Duodenal mucosa (tissue), 2 donors: ENCODE measurements at regions not wholly inside any gene's neighbourhood (a gene's known extent, or its start where the extent isn't known, plus 50 kb on each side); places are given as distances from the start of the nearest gene placed in this dataset.

Experiments used
- H3K27ac ChIP-seq: one replicate; pipeline ENCODE4 v1.7.0; 2013; ENCODE audit warnings: low read depth, low read length
- H3K27me3 ChIP-seq, 2 donors: one replicate each; pipeline ENCODE4 v1.7.0; 2013; ENCODE audit warnings: low read length in 2 of 2, control low read depth in 1 of 2; ENCODE audit not compliant: insufficient read depth in 2 of 2, control insufficient read depth in 1 of 2
- H3K36me3 ChIP-seq, 2 donors: one replicate each; pipeline ENCODE4 v1.7.0; 2013; ENCODE audit warnings: low read length in 2 of 2, control low read depth in 1 of 2; ENCODE audit not compliant: insufficient read depth in 2 of 2, control insufficient read depth in 1 of 2
- H3K4me1 ChIP-seq, 2 donors: one replicate each; pipeline ENCODE4 v1.7.0; 2013; ENCODE audit warnings: low read length in 2 of 2, control low read depth in 1 of 2; ENCODE audit not compliant: insufficient read depth in 2 of 2, control insufficient read depth in 1 of 2
- H3K4me3 ChIP-seq, 2 donors: one replicate each; pipeline ENCODE4 v1.7.0; 2013; ENCODE audit warnings: low read length in 2 of 2, low read depth in 1 of 2
- H3K9ac ChIP-seq, 2 donors: one replicate each; pipeline ENCODE4 v1.7.0; 2013; ENCODE audit warnings: low read length in 2 of 2, low read depth in 1 of 2
- H3K9me3 ChIP-seq, 2 donors: one replicate each; pipeline ENCODE4 v1.7.0; 2013; ENCODE audit warnings: low read length in 2 of 2, control low read depth in 1 of 2; ENCODE audit not compliant: control insufficient read depth in 1 of 2

DNA sequence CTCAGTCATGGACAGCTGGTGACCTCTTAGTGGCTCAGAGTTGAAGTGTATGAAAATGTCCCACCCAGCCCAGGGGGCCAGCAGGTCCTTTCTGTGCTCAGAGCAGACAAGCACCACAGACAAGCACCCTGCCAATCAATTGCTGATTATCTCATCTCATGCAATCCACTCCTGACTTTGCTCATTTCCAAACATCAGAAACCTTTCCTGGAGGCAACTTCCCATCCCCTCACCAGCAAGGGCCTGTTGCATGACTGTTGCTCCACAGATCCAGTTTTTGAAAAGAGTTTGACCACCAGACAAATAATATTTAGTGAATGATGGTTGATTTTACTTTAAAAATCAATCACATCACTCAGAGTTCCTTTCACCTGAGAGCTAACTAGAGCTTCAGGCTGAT is 397.3 kb upstream of the KLF4 start:
- no peak overlapping the region for H3K27ac ChIP-seq
- H3K4me3 ChIP-seq = no peak overlapping the region
- H3K36me3 ChIP-seq = no peaks in the 10 kb centered on the region
- peaks cover 9 to 10% of the 10 kb centered on the region in 2 donors for H3K4me1 ChIP-seq
- no peaks in the 10 kb centered on the region for H3K27me3 ChIP-seq
- H3K9ac ChIP-seq = no peak overlapping the region
- H3K9me3 ChIP-seq = no peaks in the 10 kb centered on the region

DNA sequence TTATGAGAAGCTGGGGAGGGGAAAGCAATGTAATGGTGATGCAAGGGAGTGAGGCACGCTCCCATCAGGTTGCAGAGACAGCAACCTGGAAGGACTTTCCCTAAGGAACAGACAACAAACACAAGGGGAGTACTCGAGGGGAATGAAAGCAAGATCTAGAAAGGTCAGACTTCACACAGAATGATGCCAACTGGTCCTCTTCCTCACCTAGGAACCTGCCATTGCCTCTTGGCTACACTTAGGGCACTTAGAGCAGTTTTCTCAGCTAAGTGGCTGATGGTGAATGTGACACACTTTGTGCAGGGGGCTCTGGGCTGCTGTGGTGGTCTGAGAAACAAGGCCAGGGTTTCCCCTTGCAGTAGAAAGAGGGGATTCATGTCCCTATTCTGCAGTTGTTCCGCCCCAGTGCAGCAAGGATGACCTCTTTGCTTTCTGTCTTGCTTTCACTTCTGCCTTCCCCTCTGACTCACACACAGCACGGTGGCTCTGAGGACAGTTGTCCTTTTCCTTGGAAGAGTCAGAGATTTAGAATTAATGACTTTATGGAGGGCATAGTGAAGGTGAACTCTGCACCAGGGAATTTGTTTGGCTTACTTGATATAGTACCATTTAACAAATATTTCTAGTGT is 394.0 kb upstream of the KLF4 start:
- Histone ChIP-seq H3K9me3 (no peaks in the 10 kb centered on the region), H3K4me3 (peak overlapping the region in 1 of 2 donors; percentile 32), H3K4me1 (peaks cover 9 to 10% of the 10 kb centered on the region in 2 donors), H3K27ac (no peak overlapping the region), H3K9ac (no peak overlapping the region), H3K36me3 (no peaks in the 10 kb centered on the region), H3K27me3 (no peaks in the 10 kb centered on the region)

DNA sequence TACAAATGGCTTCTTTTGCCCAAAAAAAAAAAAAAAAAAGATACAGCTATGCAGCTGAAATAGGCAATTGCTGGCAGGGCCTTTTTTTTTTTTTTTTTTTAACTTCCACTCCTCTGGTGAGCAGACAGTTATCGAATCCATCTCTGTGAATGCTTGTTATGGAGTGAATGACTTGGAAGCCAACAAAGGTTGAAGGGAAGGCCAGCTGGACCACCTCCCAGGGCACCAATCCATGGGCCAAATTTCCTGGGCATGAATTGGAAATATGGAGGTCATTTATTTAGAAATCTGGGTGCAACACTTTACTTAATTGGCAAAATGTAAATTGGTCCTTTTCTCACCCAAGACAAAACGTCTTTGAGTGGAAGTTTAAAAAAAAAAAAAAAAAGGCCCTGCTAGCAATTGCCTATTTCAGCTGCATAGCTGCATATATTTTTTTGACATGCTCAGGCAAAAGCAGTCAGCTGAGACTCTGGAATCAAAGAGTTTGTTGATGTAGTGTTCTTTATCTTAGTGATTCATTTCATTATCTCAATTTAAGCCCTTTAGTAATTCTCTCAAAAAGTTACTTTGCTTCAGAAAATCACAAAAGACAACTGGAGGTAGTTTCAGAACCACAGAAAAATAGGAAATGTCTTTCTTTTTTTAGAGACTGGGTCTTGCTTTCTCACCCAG is 392.2 kb upstream of the KLF4 start:
- H3K27ac ChIP-seq = no peak overlapping the region
- peaks cover 9 to 10% of the 10 kb centered on the region in 2 donors for H3K4me1 ChIP-seq
- H3K9ac ChIP-seq = no peak overlapping the region
- no peaks in the 10 kb centered on the region for H3K27me3 ChIP-seq
- H3K36me3 ChIP-seq = no peaks in the 10 kb centered on the region
- no peaks in the 10 kb centered on the region for H3K9me3 ChIP-seq
- H3K4me3 ChIP-seq = no peak overlapping the region

DNA sequence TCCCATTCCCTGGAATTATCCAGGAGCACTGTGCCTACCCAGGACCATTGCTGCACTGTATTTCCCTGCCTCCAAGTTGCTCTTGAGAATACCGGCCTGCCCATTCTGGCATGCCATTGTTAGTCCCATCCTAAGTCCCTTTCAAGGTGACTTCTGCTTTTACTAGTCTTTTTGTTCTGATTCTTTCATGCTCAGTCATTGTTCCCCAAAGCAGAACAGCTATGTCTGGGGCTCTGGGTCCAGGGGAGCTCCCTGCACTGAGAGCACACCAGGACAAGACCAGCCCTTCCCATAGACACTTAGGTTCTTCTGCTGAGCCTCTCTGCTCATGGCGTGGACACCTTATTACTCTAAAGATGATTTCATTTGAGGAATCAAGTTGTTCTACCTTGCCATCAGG is 388.9 kb upstream of the KLF4 start:
- Histone ChIP-seq H3K4me3 (no peak overlapping the region), H3K9ac (no peak overlapping the region), H3K9me3 (no peaks in the 10 kb centered on the region), H3K4me1 (peaks cover under 1 to 3% of the 10 kb centered on the region in 2 donors), H3K36me3 (no peaks in the 10 kb centered on the region), H3K27me3 (no peaks in the 10 kb centered on the region), H3K27ac (no peak overlapping the region)

DNA sequence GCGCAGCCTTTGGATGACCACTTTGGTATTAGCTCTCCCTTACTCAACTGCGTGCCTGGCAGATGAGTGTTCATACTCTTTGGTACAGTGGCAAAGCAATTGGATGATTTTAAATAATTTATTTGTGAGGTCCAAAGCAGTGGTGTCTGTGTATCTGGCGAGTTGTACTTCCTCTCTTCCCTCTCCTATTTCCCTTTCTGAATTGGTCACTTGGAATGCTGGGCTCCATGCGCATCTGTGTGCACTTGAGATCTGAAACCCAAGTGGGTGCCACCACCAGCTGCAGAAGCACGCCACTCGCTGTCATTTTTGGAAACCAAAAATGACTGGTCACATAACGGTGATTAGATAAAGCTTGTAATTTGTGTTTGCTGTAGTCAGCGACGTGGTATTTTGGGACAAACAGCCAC is 386.0 kb upstream of the KLF4 start:
- Histone ChIP-seq H3K9me3 (no peaks in the 10 kb centered on the region), H3K9ac (no peak overlapping the region), H3K4me1 (no peaks in the 10 kb centered on the region), H3K27ac (no peak overlapping the region), H3K36me3 (no peaks in the 10 kb centered on the region), H3K27me3 (no peaks in the 10 kb centered on the region), H3K4me3 (no peak overlapping the region)

DNA sequence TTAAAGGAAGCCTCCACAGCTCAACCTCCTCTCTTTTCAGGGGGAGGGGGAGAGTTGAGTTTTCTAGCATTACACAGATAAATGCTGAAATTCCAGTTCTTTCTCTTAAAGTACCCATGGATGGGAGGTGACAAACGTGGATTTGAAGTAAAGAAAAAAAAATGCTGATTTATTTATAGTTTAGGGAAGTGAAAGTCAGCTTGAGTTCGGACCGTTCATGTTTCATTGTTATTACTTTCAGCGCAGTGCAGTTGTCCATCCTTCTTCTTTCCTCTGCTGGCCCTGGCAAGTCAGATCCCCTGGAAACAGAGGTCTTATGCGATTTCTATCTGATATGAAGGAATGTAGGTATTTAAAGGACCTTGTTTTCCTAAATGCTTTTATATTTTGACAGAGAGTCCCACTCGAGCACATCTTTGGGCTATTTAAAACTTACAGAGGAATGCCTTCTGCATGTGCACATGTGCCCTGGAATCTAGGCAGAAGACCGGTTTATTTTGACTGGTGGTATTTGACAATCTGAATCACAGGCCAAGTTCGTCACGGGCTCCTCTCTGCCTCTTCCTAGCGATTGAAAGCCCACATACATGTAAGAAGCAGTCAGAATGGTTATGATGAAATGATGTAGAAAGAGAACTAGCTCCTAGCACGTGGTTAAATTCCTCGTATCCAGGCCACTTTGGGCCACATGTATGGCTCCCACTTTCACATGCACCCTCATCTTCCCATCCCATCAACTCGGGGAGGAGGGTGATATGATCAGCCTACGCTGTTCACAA is 385.2 kb upstream of the KLF4 start:
- Histone ChIP-seq H3K36me3 (no peaks in the 10 kb centered on the region), H3K4me3 (no peak overlapping the region), H3K4me1 (no peaks in the 10 kb centered on the region), H3K27me3 (no peaks in the 10 kb centered on the region), H3K9ac (no peak overlapping the region), H3K9me3 (no peaks in the 10 kb centered on the region), H3K27ac (no peak overlapping the region)

DNA sequence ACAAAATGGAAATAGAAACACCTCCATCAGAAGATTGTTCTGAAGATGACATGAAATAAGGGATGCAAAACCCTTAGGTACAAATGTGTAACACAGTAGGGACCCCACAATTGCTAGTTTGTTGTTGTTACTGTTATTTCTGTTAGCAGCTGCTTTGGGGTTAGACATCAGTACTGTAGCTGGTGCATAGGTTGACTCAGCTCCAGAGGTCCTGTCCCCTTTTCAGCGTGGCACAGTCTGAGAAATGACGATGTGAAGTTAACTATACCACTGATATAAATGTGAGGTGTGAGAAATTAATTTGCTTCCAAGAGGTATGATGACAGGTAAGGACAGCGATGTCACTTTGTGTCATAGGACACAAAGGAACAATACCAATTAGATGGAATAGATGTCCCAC is 384.6 kb upstream of the KLF4 start:
- H3K27me3 ChIP-seq = no peaks in the 10 kb centered on the region
- no peak overlapping the region for H3K4me3 ChIP-seq
- H3K36me3 ChIP-seq = no peaks in the 10 kb centered on the region
- no peaks in the 10 kb centered on the region for H3K9me3 ChIP-seq
- no peaks in the 10 kb centered on the region for H3K4me1 ChIP-seq
- H3K27ac ChIP-seq = no peak overlapping the region
- no peak overlapping the region for H3K9ac ChIP-seq

DNA sequence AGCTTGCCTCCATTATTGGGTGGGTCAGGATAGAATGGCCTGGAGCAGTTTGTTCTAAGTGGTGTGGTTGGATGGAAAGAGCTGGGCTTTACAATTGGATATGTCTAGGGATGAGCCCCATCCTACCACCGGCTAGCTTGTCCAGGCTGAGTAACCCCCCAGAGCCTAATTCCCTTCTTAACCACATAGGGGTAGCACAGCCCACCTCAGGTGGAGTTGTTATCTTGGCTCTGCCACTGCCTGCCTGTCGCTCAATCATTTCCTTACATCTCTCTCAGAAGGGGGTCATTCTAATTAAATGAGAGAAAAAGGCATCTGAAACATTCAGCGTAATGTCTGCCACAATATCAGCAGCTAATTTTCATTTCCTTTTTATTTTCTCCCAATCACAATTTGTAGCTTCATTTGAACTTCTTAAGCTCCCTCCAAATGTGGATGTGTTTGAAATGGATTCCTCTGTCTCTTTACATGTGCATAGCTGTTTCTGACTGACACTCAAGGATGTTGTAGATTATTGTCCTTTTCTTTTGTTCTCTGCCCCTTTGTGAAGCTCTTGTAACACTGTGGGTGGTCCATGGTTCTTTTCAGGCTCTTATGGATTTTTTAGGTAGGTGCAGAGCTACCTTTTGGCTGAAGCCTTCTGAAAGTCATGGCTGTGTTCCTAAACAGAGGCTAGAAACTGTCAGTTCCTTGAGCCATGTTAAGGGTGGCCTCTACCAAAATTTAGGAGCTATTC is 383.1 kb upstream of the KLF4 start:
- H3K36me3 ChIP-seq = no peaks in the 10 kb centered on the region
- no peak overlapping the region for H3K9ac ChIP-seq
- H3K9me3 ChIP-seq = no peaks in the 10 kb centered on the region
- H3K27ac ChIP-seq = no peak overlapping the region
- H3K27me3 ChIP-seq = no peaks in the 10 kb centered on the region
- H3K4me1 ChIP-seq = no peaks in the 10 kb centered on the region
- H3K4me3 ChIP-seq = no peak overlapping the region

DNA sequence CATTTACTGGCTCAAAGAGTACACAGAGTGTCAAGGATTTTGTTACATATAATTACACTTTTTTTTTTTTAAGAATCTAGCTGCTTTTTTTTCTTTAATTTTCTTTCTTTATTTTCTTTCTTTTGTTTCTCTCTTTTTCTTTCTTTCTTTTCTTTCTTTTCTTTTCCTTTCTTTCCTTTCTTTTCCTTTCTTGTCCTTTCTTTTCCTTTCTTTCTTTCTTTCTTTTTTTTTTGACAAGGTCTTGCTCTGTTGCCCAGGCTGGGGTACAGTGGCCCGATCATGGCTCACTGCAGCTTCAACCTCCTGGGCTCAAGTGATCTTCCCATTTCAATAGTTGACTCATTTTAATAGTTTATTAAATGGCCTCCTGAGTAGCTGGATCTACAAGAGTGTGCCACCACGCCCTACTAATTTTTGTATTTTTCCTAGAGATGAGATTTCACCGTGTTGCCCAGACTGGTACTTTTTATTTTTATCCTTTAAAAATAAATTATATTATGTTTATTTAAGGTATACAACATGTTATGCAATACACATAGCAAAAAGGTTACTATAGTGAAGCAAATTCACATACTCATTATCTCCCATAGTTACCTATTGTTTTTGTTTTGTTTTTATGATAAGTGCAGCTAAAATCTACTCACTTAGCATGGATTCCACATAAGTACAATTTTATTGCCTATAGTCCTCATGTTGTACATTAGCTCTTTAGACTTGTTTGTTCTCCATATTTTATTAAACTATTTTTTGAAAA is 381.5 kb upstream of the KLF4 start:
- Histone ChIP-seq H3K9ac (no peak overlapping the region), H3K4me3 (no peak overlapping the region), H3K9me3 (no peaks in the 10 kb centered on the region), H3K36me3 (no peaks in the 10 kb centered on the region), H3K27ac (no peak overlapping the region), H3K4me1 (no peaks in the 10 kb centered on the region), H3K27me3 (no peaks in the 10 kb centered on the region)
